ENCODE measurements at regions not wholly inside any gene's neighbourhood (a gene's known extent, or its start where the extent isn't known, plus 50 kb on each side); places are given as distances from the start of the nearest gene placed in this dataset.

DNA sequence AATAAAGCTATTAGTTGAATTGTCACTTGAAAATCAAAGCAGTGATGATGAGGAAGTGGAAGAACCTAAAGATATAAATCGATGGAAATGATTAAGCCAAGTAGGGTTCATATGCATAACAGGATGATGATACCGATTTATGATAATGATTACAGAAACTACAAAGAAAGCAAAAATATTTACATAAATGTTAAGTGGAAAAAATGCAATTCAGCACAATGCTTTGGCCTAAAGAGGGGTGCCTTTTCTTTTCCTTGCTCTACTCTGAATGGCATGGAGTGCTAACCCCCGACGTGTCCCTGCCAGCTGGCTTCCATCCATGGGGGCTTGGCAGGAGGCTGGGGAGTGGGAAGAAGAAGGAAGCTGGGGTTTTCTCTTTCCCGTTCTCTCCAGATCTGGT is 240.3 kb downstream of the GATA3 start:
- Histone ChIP-seq H3K36me3 (ENCODE audit: control insufficient read depth in 2 of 2, extremely low read depth in 1 of 2, insufficient read depth in 2 of 2, low read length in 2 of 2) (no peaks in the 10 kb centered on the region), H4K20me1 (ENCODE audit: control insufficient read depth, extremely low read depth, insufficient read depth, low read length) (no peaks in the 10 kb centered on the region), H3K27me3 (ENCODE audit: control insufficient read depth, extremely low read depth, insufficient read depth, low read length) (no peaks in the 10 kb centered on the region), H3K9me3 (ENCODE audit: control insufficient read depth, low read depth, low read length) (no peaks in the 10 kb centered on the region), H3K9me1 (ENCODE audit: control insufficient read depth, extremely low read depth, insufficient read depth, low read length) (no peaks in the 10 kb centered on the region), H3K4me3 (ENCODE audit: control insufficient read depth in 2 of 3, extremely low read depth in 1 of 3, insufficient read depth in 2 of 3, low read depth in 1 of 3, low read length in 3 of 3) (no peak overlapping the region), H3K4me2 (ENCODE audit: control insufficient read depth, extremely low read depth, insufficient read depth, low read depth, low read length) (no peak overlapping the region), H3K9ac (ENCODE audit: control insufficient read depth, extremely low read depth, insufficient read depth, low read length) (no peak overlapping the region), H3K27ac (ENCODE audit: control insufficient read depth, insufficient read depth, low read length) (no peak overlapping the region), H2AFZ (ENCODE audit: control insufficient read depth, low read length) (no peak overlapping the region), H3K4me1 (ENCODE audit: control insufficient read depth, extremely low read depth, insufficient read depth, low read length) (no peaks in the 10 kb centered on the region), H3K79me2 (ENCODE audit: control insufficient read depth, insufficient read depth, low read length) (no peaks in the 10 kb centered on the region)
- dilution Hi-C loops (cut with MboI; ENCODE audit: extremely low pct_ligation_motif_present, low sequenced_read_pairs), result no loop called here
- TF ChIP-seq, protein P1, sequence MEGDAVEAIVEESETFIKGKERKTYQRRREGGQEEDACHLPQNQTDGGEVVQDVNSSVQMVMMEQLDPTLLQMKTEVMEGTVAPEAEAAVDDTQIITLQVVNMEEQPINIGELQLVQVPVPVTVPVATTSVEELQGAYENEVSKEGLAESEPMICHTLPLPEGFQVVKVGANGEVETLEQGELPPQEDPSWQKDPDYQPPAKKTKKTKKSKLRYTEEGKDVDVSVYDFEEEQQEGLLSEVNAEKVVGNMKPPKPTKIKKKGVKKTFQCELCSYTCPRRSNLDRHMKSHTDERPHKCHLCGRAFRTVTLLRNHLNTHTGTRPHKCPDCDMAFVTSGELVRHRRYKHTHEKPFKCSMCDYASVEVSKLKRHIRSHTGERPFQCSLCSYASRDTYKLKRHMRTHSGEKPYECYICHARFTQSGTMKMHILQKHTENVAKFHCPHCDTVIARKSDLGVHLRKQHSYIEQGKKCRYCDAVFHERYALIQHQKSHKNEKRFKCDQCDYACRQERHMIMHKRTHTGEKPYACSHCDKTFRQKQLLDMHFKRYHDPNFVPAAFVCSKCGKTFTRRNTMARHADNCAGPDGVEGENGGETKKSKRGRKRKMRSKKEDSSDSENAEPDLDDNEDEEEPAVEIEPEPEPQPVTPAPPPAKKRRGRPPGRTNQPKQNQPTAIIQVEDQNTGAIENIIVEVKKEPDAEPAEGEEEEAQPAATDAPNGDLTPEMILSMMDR (optimal IDR thresholded peaks at IDR 0.05 in 1 of 3, IDR thresholded peaks at IDR 0.05 in 1 of 3, conservative IDR thresholded peaks at IDR 0.05 in 1 of 3; ENCODE audit: extremely low read depth in 1 of 3, insufficient read depth in 2 of 3, low read length in 3 of 3), result no peak
- TF ChIP-seq EZH2 (IDR thresholded peaks at IDR 0.05; ENCODE audit: low read length), result no peak
- DNase-seq (ENCODE audit: low read depth, low spot score) (no peak), FAIRE-seq (no peak)

DNA sequence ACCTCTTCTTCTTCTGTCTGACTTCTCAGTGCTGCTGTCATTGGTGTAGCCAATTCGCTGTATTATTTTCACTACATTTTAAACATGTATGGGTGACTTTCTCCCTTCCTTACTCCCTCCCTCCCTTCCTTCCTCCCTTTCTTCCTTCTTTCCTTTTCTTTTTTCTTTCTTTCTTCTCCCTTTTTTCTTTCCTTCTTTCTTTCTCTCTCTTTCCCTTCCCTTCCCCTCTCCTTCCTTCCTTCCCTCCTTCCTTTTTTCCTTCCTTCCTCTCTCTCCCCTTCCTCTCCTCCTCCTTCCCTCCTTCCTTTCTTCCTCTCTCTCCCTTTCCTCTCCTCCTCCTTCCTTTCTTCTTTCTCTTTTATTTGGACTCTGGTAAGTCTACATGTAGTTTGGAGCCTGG is 240.8 kb downstream of the GATA3 start:
- dilution Hi-C loops (cut with MboI; ENCODE audit: extremely low pct_ligation_motif_present, low sequenced_read_pairs), result no loop called here
- no peak for DNase-seq (ENCODE audit: low read depth, low spot score)
- no peaks in the 10 kb centered on the region for H3K4me1 ChIP-seq (ENCODE audit: control insufficient read depth, extremely low read depth, insufficient read depth, low read length)
- no peak overlapping the region for H3K4me3 ChIP-seq (ENCODE audit: control insufficient read depth in 2 of 3, extremely low read depth in 1 of 3, insufficient read depth in 2 of 3, low read depth in 1 of 3, low read length in 3 of 3)
- no peaks in the 10 kb centered on the region for H3K9me3 ChIP-seq (ENCODE audit: control insufficient read depth, low read depth, low read length)
- H3K36me3 ChIP-seq (ENCODE audit: control insufficient read depth in 2 of 2, extremely low read depth in 1 of 2, insufficient read depth in 2 of 2, low read length in 2 of 2), result no peaks in the 10 kb centered on the region
- no peak overlapping the region for H3K27ac ChIP-seq (ENCODE audit: control insufficient read depth, insufficient read depth, low read length)
- H3K79me2 ChIP-seq (ENCODE audit: control insufficient read depth, insufficient read depth, low read length), result no peaks in the 10 kb centered on the region
- no peaks in the 10 kb centered on the region for H4K20me1 ChIP-seq (ENCODE audit: control insufficient read depth, extremely low read depth, insufficient read depth, low read length)
- H3K9me1 ChIP-seq (ENCODE audit: control insufficient read depth, extremely low read depth, insufficient read depth, low read length), result no peaks in the 10 kb centered on the region
- FAIRE-seq, result no peak
- TF ChIP-seq, protein P1 (optimal IDR thresholded peaks at IDR 0.05 in 1 of 3, IDR thresholded peaks at IDR 0.05 in 1 of 3, conservative IDR thresholded peaks at IDR 0.05 in 1 of 3; ENCODE audit: extremely low read depth in 1 of 3, insufficient read depth in 2 of 3, low read length in 3 of 3), result no peak
- no peak for TF ChIP-seq EZH2 (IDR thresholded peaks at IDR 0.05; ENCODE audit: low read length)
- H3K27me3 ChIP-seq (ENCODE audit: control insufficient read depth, extremely low read depth, insufficient read depth, low read length), result no peaks in the 10 kb centered on the region
- no peak overlapping the region for H3K9ac ChIP-seq (ENCODE audit: control insufficient read depth, extremely low read depth, insufficient read depth, low read length)
- no peak overlapping the region for H3K4me2 ChIP-seq (ENCODE audit: control insufficient read depth, extremely low read depth, insufficient read depth, low read depth, low read length)
- H2AFZ ChIP-seq (ENCODE audit: control insufficient read depth, low read length), result no peak overlapping the region
